ENCODE measurements at regions not wholly inside any gene's neighbourhood (a gene's known extent, or its start where the extent isn't known, plus 50 kb on each side); places are given as distances from the start of the nearest gene placed in this dataset.

- TF ChIP-seq CTCF (IDR thresholded peaks at IDR 0.05) = no peak
These were observed 130.8 kb upstream of the MAP1B start for GRCh38 chr5:71976449-71976848.

- TF ChIP-seq CTCF (IDR thresholded peaks at IDR 0.05) = no peak
These were observed 130.0 kb upstream of the MAP1B start for GRCh38 chr5:71977311-71977710.

GRCh38 chr5:71978216-71978615 is 129.1 kb upstream of the MAP1B start:
- TF ChIP-seq CTCF (IDR thresholded peaks at IDR 0.05) = no peak

- no peak for TF ChIP-seq CTCF (IDR thresholded peaks at IDR 0.05)
These were observed 124.4 kb upstream of the MAP1B start for GRCh38 chr5:71982717-71983395.

GRCh38 chr5:71986101-71986500 is 121.2 kb upstream of the MAP1B start:
- no peak for TF ChIP-seq CTCF (IDR thresholded peaks at IDR 0.05)

- no peak for TF ChIP-seq CTCF (IDR thresholded peaks at IDR 0.05)
These were observed 118.5 kb upstream of the MAP1B start for GRCh38 chr5:71988808-71989207.

- no peak for TF ChIP-seq CTCF (IDR thresholded peaks at IDR 0.05)
These were observed 113.7 kb upstream of the MAP1B start for GRCh38 chr5:71993600-71993999.

- TF ChIP-seq CTCF (IDR thresholded peaks at IDR 0.05) = no peak
These were observed 110.5 kb upstream of the MAP1B start for GRCh38 chr5:71996789-71997188.

Measured in LNCAP (cell line).